EH (cell line): ENCODE measurements at regions not wholly inside any gene's neighbourhood (a gene's known extent, or its start where the extent isn't known, plus 50 kb on each side); places are given as distances from the start of the nearest gene placed in this dataset.

Experiments used
- DNase-seq: peaks from one replicate; pipeline ENCODE4 v3.0.0-alpha.2; 2015; ENCODE audit warnings: low read depth

- no peak for DNase-seq
Observed at GRCh38 chr14:46290706-46291105, 360.9 kb downstream of the RPL10L start.

- DNase-seq = no peak
Observed at GRCh38 chr14:46279776-46280175, 371.8 kb downstream of the RPL10L start.

GRCh38 chr14:46279327-46279726 is 372.3 kb downstream of the RPL10L start:
- no peak for DNase-seq

- no peak for DNase-seq
Observed at GRCh38 chr14:46259536-46259935, 392.0 kb downstream of the RPL10L start.

DNA sequence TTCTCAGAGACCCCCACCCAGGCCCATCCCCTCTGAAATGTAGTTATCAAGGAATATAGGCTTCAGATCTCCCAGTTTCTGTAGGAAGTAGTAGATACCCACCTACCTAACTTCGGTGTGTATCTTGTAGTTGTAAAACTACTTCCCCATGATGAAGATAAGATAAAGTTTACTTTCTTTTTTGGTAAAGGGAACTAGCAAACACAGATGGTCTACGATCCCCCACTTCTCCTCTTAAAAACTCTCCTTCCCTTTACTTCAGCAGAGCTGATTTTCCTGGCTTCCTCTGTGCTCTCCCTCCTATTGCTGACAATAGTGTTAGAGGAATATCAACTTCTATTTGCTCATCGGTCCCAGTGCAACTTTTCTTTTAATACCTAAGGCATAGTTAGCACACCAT is 395.2 kb downstream of the RPL10L start:
- DNase-seq = no peak

GRCh38 chr14:46250113-46250703 is 401.4 kb downstream of the RPL10L start:
- DNase-seq = no peak

GRCh38 chr14:46248001-46248630 is 403.5 kb downstream of the RPL10L start:
- no peak for DNase-seq

DNA sequence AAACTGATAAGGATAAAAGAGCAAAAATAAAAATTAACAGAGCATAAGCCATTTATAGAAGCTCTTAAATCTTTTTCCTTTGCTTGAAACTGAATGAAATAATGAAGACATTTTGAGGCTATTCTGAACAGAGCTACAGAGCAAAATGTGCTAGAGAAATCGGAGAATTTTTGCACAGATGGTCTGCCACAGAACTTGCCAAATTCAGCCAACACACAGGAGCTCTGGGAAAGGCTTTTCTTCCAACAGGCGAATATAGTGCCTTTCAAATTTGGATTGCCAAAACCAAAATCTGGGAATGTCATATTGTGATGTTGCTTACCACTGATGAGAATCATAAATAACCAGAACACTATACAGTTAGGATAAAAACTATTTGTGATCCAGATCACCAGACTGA is 406.3 kb downstream of the RPL10L start:
- DNase-seq = no peak

GRCh38 chr14:46233786-46234185 is 417.8 kb downstream of the RPL10L start:
- no peak for DNase-seq

- no peak for DNase-seq
Observed at GRCh38 chr14:46230540-46230939, 421.0 kb downstream of the RPL10L start.

- DNase-seq = no peak
Observed at GRCh38 chr14:46215801-46216200, 435.8 kb downstream of the RPL10L start.

- no peak for DNase-seq
Observed at GRCh38 chr14:46198676-46199075, 452.9 kb downstream of the RPL10L start.

DNA sequence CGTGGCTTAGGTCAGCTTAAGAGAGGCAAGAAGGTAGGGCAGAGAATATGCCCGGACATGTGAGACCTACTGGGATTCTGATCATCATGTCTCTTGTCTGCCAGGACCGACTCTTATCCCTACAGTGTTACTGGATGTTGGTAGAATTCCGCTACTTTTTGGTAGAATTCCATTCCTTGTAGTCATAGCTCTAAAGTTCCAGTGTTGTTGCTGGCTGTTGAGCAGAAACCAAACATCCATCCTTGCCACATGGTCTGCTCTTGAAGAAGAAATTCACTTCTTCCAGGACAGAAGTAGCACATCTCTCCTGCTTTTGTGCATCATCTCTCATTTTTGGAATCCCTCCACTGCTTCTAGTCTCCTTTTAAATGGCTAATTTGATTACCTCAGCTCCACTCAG is 453.7 kb downstream of the RPL10L start:
- DNase-seq = no peak
